ENCODE measurements at regions not wholly inside any gene's neighbourhood (a gene's known extent, or its start where the extent isn't known, plus 50 kb on each side); places are given as distances from the start of the nearest gene placed in this dataset.

- Mint-ChIP-seq H3K4me1 (ENCODE audit: low read depth, unreplicated experiment) (no peaks in the 10 kb centered on the region), H3K4me3 (ENCODE audit: unreplicated experiment) (no peak overlapping the region), H3K36me3 (ENCODE audit: low read depth, unreplicated experiment) (no peaks in the 10 kb centered on the region), H3K9me3 (ENCODE audit: unreplicated experiment) (no peaks in the 10 kb centered on the region), H3K27me3 (ENCODE audit: low read depth, unreplicated experiment) (no peaks in the 10 kb centered on the region), H3K27ac (ENCODE audit: unreplicated experiment) (no peak overlapping the region)
- Histone ChIP-seq H3K4me1 (ENCODE audit: insufficient read depth, low read length) (no peaks in the 10 kb centered on the region), H3K9me3 (ENCODE audit: insufficient read depth, low read depth, low read length) (no peaks in the 10 kb centered on the region), H3K4me2 (ENCODE audit: low read length) (no peak overlapping the region), H3K4me3 (ENCODE audit: insufficient read depth, low read depth, low read length) (no peak overlapping the region), H2AFZ (ENCODE audit: low read depth, low read length) (no peak overlapping the region), H3K9ac (ENCODE audit: low read length) (no peak overlapping the region), H3K27ac (ENCODE audit: low read depth, low read length) (no peak overlapping the region), H3K36me3 (ENCODE audit: insufficient read depth, low read length) (no peaks in the 10 kb centered on the region), H3K27me3 (ENCODE audit: insufficient read depth, low read length) (no peaks in the 10 kb centered on the region), H3K79me2 (ENCODE audit: insufficient read depth, low read length) (no peaks in the 10 kb centered on the region), H4K20me1 (ENCODE audit: insufficient read depth, low read length) (no peaks in the 10 kb centered on the region)
- TF ChIP-seq, protein P1, sequence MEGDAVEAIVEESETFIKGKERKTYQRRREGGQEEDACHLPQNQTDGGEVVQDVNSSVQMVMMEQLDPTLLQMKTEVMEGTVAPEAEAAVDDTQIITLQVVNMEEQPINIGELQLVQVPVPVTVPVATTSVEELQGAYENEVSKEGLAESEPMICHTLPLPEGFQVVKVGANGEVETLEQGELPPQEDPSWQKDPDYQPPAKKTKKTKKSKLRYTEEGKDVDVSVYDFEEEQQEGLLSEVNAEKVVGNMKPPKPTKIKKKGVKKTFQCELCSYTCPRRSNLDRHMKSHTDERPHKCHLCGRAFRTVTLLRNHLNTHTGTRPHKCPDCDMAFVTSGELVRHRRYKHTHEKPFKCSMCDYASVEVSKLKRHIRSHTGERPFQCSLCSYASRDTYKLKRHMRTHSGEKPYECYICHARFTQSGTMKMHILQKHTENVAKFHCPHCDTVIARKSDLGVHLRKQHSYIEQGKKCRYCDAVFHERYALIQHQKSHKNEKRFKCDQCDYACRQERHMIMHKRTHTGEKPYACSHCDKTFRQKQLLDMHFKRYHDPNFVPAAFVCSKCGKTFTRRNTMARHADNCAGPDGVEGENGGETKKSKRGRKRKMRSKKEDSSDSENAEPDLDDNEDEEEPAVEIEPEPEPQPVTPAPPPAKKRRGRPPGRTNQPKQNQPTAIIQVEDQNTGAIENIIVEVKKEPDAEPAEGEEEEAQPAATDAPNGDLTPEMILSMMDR (IDR thresholded peaks at IDR 0.05; ENCODE audit: insufficient read depth, low read depth, low read length) = no peak
- no peak for TF ChIP-seq EZH2 (IDR thresholded peaks at IDR 0.05; ENCODE audit: insufficient read depth, low read length)
- peak; percentile 87 for FAIRE-seq
- no peak for DNase-seq (ENCODE audit: low read depth)
These were observed 61.6 kb upstream of the MTMR8 start for GRCh38 chrX:64456828-64457227.

- no peaks in the 10 kb centered on the region for H3K27me3 Mint-ChIP-seq (ENCODE audit: low read depth, unreplicated experiment)
- no peaks in the 10 kb centered on the region for H4K20me1 ChIP-seq (ENCODE audit: insufficient read depth, low read length)
- no peak overlapping the region for H3K9ac ChIP-seq (ENCODE audit: low read length)
- no peak overlapping the region for H2AFZ ChIP-seq (ENCODE audit: low read depth, low read length)
- H3K27me3 ChIP-seq (ENCODE audit: insufficient read depth, low read length) = no peaks in the 10 kb centered on the region
- H3K27ac Mint-ChIP-seq (ENCODE audit: unreplicated experiment) = no peak overlapping the region
- H3K9me3 ChIP-seq (ENCODE audit: insufficient read depth, low read depth, low read length) = no peaks in the 10 kb centered on the region
- H3K79me2 ChIP-seq (ENCODE audit: insufficient read depth, low read length) = no peaks in the 10 kb centered on the region
- DNase-seq (ENCODE audit: low read depth) (no peak), FAIRE-seq (peak; percentile 45)
- TF ChIP-seq, protein P1 (IDR thresholded peaks at IDR 0.05; ENCODE audit: insufficient read depth, low read depth, low read length) = no peak
- TF ChIP-seq EZH2 (IDR thresholded peaks at IDR 0.05; ENCODE audit: insufficient read depth, low read length) = no peak
- H3K27ac ChIP-seq (ENCODE audit: low read depth, low read length) = no peak overlapping the region
- no peaks in the 10 kb centered on the region for H3K4me1 Mint-ChIP-seq (ENCODE audit: low read depth, unreplicated experiment)
- H3K4me3 Mint-ChIP-seq (ENCODE audit: unreplicated experiment) = no peak overlapping the region
- no peak overlapping the region for H3K4me3 ChIP-seq (ENCODE audit: insufficient read depth, low read depth, low read length)
- H3K4me1 ChIP-seq (ENCODE audit: insufficient read depth, low read length) = no peaks in the 10 kb centered on the region
- H3K36me3 ChIP-seq (ENCODE audit: insufficient read depth, low read length) = no peaks in the 10 kb centered on the region
- H3K9me3 Mint-ChIP-seq (ENCODE audit: unreplicated experiment) = peaks cover 3% of the 10 kb centered on the region
- no peak overlapping the region for H3K4me2 ChIP-seq (ENCODE audit: low read length)
- H3K36me3 Mint-ChIP-seq (ENCODE audit: low read depth, unreplicated experiment) = no peaks in the 10 kb centered on the region
These were observed 52.0 kb upstream of the MTMR8 start for GRCh38 chrX:64447207-64447606.
